GM18505 (cell line): ENCODE measurements at regions not wholly inside any gene's neighbourhood (a gene's known extent, or its start where the extent isn't known, plus 50 kb on each side); places are given as distances from the start of the nearest gene placed in this dataset.

ENCODE experiments used
- ATAC-seq: cut with Tn5 transposase; IDR thresholded peaks from one replicate; pipeline ENCODE4 v1.9.1; 2021; ENCODE audit not compliant: unreplicated experiment
- POLR2A ChIP-seq: IDR thresholded peaks from 4 replicates; pipeline ENCODE4 v1.6.1; 2011; ENCODE audit warnings: borderline replicate concordance; ENCODE audit not compliant: insufficient read depth, insufficient read length; ENCODE audit errors: extremely low read depth

DNA sequence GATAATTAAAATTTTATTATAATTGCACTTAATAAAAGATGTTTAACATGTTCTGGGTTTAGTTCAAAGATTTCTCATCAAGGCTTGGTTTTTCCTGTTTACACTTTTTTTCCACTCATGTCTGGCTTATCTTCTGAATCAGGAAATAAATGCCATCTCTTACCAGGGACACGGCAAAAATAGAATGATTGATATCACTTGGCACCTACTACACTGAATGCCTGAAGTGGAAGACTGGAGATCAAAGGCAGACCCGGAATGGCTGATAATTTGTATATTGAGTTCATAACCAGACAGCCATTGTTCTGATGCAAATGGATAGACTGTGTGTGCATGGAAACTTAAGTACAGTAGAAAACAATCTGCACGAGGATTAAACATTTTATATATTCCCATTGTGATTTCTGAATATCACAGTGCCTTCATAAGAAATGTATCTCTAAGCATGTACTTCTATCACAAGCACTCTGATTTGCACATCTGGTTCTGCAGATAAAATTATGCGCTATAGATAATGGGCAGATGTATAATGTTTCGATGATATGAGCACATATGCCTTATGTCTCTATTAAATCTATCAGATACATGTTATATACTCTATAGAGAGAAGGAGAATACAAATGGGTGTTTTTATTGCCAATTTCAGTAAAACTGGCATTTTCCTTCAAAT, 304.8 kb downstream of the RND3 start:
- ATAC-seq = no peak
- TF ChIP-seq POLR2A = no peak

- no peak for TF ChIP-seq POLR2A
- no peak for ATAC-seq
Observed at GRCh38 chr2:150178591-150178990, 308.9 kb downstream of the RND3 start.

DNA sequence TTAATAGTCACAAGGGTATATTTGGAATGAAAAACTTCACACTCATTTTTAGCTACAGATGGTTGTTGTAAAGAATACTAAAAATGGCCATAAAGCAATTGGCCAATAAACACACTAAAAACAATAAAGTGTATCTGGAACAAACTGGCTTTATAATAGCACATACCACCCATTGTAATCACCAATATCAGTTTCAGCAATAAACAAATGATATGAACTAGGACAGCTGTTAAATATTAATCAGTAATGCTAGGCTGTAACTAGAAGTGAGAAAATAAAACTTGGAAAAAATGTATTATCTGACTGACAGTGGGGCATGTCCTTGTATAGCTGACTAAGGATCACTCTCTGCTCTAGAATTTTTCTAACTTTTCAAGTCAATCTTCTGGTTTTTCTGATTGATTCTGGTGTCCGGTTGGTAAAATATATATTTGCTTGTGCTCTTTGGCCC, 312.5 kb downstream of the RND3 start:
- no peak for ATAC-seq
- no peak for TF ChIP-seq POLR2A

GRCh38 chr2:150174056-150174805, 313.2 kb downstream of the RND3 start:
- ATAC-seq = no peak
- no peak for TF ChIP-seq POLR2A

DNA sequence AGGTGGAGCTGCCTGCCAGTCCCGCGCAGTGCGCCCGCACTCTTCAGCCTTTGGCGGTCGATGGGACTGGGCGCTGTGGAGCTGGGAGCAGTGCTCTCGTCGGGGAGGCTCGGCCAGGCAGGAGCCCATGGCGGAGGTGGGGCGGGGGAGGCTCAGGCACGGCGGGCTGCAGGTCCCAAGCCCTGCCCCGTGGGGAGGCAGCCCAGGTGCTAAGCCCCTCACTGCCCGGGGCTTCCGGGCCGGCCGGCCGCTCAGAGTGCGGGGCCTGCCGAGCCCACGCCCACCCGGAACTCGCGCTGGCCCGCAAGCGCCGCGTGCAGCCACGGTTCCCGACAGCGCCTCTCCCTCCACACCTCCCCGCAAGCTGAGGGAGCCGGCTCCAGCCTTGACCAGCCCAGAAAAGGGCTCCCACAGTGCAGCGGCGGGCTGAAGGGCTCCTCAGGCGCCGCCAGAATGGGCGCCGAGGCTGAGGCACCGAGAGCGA, 316.4 kb downstream of the RND3 start:
- TF ChIP-seq POLR2A = no peak
- no peak for ATAC-seq

DNA sequence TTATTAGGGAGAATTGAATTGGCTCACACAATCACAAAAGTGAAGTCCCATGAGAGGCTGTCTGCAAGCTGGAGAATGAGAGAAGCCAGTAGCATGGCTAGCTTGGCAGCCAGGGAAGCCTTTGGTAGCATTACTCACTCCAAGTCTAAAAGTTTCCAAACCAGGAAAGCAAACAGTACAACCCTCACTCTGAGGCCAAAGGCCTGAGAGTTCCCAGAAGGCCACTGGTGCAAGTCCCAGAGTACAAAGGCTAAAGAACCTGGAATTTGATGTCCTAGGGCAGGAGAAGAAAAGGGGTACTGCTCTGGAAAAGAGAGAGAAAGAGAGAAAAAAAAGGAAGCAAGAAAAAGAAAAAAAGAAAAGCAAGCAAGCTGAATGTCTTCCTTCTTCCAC, 318.2 kb downstream of the RND3 start:
- ATAC-seq = no peak
- TF ChIP-seq POLR2A = no peak

DNA sequence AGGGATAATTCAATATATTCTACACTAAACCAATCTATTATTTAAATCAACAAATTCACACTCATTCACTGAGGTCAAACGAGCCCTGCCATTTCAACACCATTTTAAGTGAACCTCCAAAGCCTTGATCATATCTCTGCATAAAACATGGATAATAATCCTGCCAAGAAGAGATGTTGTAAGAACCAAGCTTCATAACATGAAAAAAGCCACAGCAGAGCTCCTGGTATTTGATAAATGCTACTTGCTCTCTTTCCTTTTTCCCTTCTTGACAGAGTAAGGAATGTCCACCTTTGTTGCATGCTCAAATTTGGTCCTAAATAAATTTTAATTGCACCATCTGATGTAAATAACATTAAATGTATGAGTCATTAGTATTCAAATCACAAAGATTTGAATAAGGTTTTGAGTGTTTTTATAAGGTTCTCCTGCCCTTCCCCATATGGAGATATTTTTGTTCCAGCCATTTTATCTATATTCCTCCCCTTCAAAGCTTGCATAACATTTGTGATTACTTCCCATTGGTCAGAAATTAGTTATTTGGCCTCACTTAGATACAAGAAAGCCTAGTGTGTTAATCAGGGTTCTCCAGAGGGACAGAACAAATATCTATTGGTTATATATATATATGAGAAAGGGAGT, 318.8 kb downstream of the RND3 start:
- ATAC-seq = no peak
- no peak for TF ChIP-seq POLR2A

DNA sequence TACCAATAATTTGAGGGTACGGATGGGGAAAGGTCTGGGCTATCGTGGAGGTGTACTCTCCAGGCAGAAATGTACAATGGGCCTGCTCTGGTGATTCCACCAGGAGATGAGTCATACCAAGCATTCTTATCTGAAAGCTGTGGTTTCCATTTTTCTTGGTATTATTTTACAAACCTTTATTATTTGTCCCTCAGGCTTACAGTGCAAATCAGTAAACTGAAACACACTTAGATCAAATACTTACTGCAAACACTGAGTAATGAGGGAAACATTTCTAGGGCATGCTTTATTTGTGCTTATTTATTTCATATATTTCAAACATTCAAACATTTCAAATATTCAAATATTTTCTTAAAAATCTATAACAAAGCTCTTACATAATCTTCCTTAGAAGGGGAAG, 319.8 kb downstream of the RND3 start:
- peak; percentile 99 for ATAC-seq
- no peak for TF ChIP-seq POLR2A

- ATAC-seq = no peak
- no peak for TF ChIP-seq POLR2A
Observed at GRCh38 chr2:150166313-150167051, 321.0 kb downstream of the RND3 start.

GRCh38 chr2:150165988-150166312, 321.5 kb downstream of the RND3 start:
- no peak for TF ChIP-seq POLR2A
- ATAC-seq = no peak

DNA sequence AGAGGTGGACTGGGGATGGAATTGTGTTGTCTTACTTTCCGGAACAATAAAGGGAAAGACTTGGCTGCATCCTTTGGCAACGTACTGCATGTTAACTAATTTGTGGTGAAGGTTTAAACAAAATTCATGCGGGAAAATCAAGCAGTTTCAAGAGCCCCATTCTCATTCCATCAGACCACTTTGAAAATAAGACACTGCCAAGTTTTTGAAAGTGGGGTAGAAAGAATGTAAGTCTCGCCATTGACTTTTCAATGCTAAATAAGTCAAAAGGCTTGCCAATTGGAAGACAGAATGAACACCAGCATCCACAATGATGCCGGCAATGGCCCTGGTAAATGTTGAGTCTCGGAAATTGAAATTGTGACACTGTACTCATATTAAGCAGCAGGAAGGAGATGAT, 322.0 kb downstream of the RND3 start:
- no peak for ATAC-seq
- no peak for TF ChIP-seq POLR2A

DNA sequence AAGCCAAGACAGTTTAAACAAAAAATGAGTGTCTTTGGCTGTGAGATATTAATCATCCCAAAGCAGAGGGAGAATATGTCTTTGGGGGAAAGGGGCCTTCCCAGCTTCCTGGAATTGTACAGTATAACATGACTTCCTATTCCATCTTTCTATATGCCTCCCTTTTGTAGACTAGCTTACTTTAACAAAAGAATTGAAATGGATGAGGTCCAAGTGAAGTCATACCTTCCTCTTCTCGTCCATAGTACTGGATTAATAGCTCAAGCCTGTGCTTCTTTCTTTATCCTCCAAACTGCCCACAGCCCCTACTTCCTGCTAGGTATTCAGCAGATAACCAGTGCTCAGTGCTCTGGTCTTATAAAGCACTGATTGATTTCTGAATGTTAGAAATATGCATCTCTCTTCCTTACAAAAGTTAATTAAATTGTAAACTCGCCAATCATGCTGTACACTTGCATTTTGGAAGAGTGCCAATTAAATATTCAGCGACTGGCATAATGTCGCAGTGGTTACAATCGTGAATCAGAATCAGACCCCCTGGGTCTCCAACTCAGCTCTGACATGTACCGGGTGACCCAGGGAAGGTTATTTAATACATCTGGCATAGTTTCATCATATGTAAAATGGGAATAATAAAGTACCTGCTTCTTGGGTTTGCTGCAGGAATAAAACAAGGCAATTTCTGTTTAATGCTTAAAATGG, 325.1 kb downstream of the RND3 start:
- no peak for ATAC-seq
- TF ChIP-seq POLR2A = no peak

DNA sequence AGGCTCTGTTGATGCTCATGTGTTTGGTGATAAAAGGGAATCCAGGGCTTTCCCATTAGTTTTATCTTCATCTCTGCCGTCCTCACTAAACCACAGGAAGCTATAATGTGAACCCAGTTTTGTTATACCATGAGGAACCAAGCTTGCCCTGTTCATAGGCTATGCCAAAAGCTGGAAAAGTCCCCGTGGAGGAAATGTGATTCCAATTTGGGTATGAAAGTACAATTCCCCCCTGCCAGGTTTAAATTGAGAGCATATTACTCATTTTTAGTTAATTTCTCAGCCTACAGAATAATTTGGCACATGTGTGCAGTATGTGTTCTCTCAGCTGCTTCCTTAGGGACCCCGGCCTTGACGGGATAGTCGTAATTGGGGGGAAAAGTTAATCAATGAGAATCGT, 327.4 kb downstream of the RND3 start:
- ATAC-seq = no peak
- TF ChIP-seq POLR2A = no peak
